Muscle of back (tissue), 3 donors: ENCODE measurements at regions not wholly inside any gene's neighbourhood (a gene's known extent, or its start where the extent isn't known, plus 50 kb on each side); places are given as distances from the start of the nearest gene placed in this dataset.
"Not testable (repeated sequence)": the region's sequence is repeated elsewhere in the genome, so short reads cannot be mapped to it uniquely, and the experiment has no call there.

Source experiments
- DNase-seq, 3 donors: peaks; one replicate each; pipeline versions ENCODE4 v3.0.0 to v3.0.0-alpha.2; 2013

GRCh38 chr18:35827275-35827902 is 145.1 kb upstream of the RMP24 start:
- no peak for DNase-seq

GRCh38 chr18:35827903-35828275 is 144.6 kb upstream of the RMP24 start:
- DNase-seq: no peak

- DNase-seq: no peak
These were observed 143.9 kb upstream of the RMP24 start for GRCh38 chr18:35828591-35828990.

GRCh38 chr18:35835366-35835765 is 137.1 kb upstream of the RMP24 start:
- DNase-seq: no peak

GRCh38 chr18:35835833-35836232 is 136.6 kb upstream of the RMP24 start:
- DNase-seq: no peak

- DNase-seq: no peak
These were observed 135.5 kb upstream of the RMP24 start for GRCh38 chr18:35836932-35837331.

GRCh38 chr18:35837922-35838496 is 134.5 kb upstream of the RMP24 start:
- no peak for DNase-seq

GRCh38 chr18:35841283-35841682 is 131.2 kb upstream of the RMP24 start:
- DNase-seq: no peak

GRCh38 chr18:35842536-35842935 is 129.9 kb upstream of the RMP24 start:
- DNase-seq: no peak

GRCh38 chr18:35848321-35848720 is 124.2 kb upstream of the RMP24 start:
- DNase-seq: not testable (repeated sequence)

GRCh38 chr18:35849241-35849640 is 123.2 kb upstream of the RMP24 start:
- DNase-seq: not testable (repeated sequence)

- DNase-seq: no peak
These were observed 121.1 kb upstream of the RMP24 start for GRCh38 chr18:35851286-35851970.

GRCh38 chr18:35852786-35853185 is 119.7 kb upstream of the RMP24 start:
- DNase-seq: no peak

GRCh38 chr18:35854095-35854494 is 118.4 kb upstream of the RMP24 start:
- DNase-seq: no peak

- DNase-seq: no peak
These were observed 116.3 kb upstream of the RMP24 start for GRCh38 chr18:35856178-35856577.

GRCh38 chr18:35856721-35857120 is 115.8 kb upstream of the RMP24 start:
- not testable (repeated sequence) for DNase-seq

GRCh38 chr18:35857581-35857980 is 114.9 kb upstream of the RMP24 start:
- not testable (repeated sequence) for DNase-seq

GRCh38 chr18:35861367-35862118 is 110.9 kb upstream of the RMP24 start:
- DNase-seq: no peak

GRCh38 chr18:35862119-35862640 is 110.3 kb upstream of the RMP24 start:
- no peak for DNase-seq

GRCh38 chr18:35864916-35865315 is 107.6 kb upstream of the RMP24 start:
- DNase-seq: no peak

GRCh38 chr18:35868915-35869314 is 103.6 kb upstream of the RMP24 start:
- no peak for DNase-seq

- DNase-seq: no peak
These were observed 101.1 kb upstream of the RMP24 start for GRCh38 chr18:35871337-35871736.
